Hematopoietic multipotent progenitor cell treated with erythropoietin and hydrocortisone succinate and interleukin-3 and kit ligand, for 8 days (in vitro differentiated cells): ENCODE measurements at regions not wholly inside any gene's neighbourhood (a gene's known extent, or its start where the extent isn't known, plus 50 kb on each side); places are given as distances from the start of the nearest gene placed in this dataset.

ENCODE experiments used
- DNase-seq: peaks from one replicate; pipeline ENCODE4 v3.0.0-alpha.2; 2015

GRCh38 chr7:53719122-53719521 is 683.7 kb downstream of the POM121L12 start:
- no peak for DNase-seq

- no peak for DNase-seq
These were observed 705.5 kb downstream of the POM121L12 start for GRCh38 chr7:53740971-53741370.

GRCh38 chr7:53743697-53744402 is 708.4 kb downstream of the POM121L12 start:
- no peak for DNase-seq

GRCh38 chr7:53744403-53744760 is 708.9 kb downstream of the POM121L12 start:
- DNase-seq: no peak

GRCh38 chr7:53756946-53757345 is 721.5 kb downstream of the POM121L12 start:
- no peak for DNase-seq

GRCh38 chr7:53768186-53768585 is 732.8 kb downstream of the POM121L12 start:
- no peak for DNase-seq

GRCh38 chr7:53771701-53772100 is 736.3 kb downstream of the POM121L12 start:
- no peak for DNase-seq

- no peak for DNase-seq
These were observed 740.9 kb downstream of the POM121L12 start for GRCh38 chr7:53776323-53776722.

- no peak for DNase-seq
These were observed 752.4 kb upstream of the VSTM2A start for GRCh38 chr7:53789741-53790140.

- no peak for DNase-seq
These were observed 747.4 kb upstream of the VSTM2A start for GRCh38 chr7:53794816-53795215.

GRCh38 chr7:53800746-53801145 is 741.4 kb upstream of the VSTM2A start:
- no peak for DNase-seq

GRCh38 chr7:53806119-53806518 is 736.1 kb upstream of the VSTM2A start:
- no peak for DNase-seq

GRCh38 chr7:53811555-53812079 is 730.6 kb upstream of the VSTM2A start:
- no peak for DNase-seq

GRCh38 chr7:53812135-53812534 is 730.0 kb upstream of the VSTM2A start:
- no peak for DNase-seq

- DNase-seq: no peak
These were observed 706.9 kb upstream of the VSTM2A start for GRCh38 chr7:53835301-53835700.

- DNase-seq: no peak
These were observed 664.5 kb upstream of the VSTM2A start for GRCh38 chr7:53877688-53878087.

GRCh38 chr7:53900856-53901528 is 641.2 kb upstream of the VSTM2A start:
- no peak for DNase-seq

GRCh38 chr7:53904355-53904754 is 637.8 kb upstream of the VSTM2A start:
- DNase-seq: no peak

GRCh38 chr7:53917637-53918036 is 624.5 kb upstream of the VSTM2A start:
- DNase-seq: no peak

- DNase-seq: no peak
These were observed 622.2 kb upstream of the VSTM2A start for GRCh38 chr7:53920011-53920410.

GRCh38 chr7:53940483-53940882 is 601.7 kb upstream of the VSTM2A start:
- no peak for DNase-seq

GRCh38 chr7:53947732-53948131 is 594.4 kb upstream of the VSTM2A start:
- no peak for DNase-seq

GRCh38 chr7:53965716-53966115 is 576.5 kb upstream of the VSTM2A start:
- DNase-seq: no peak

- no peak for DNase-seq
These were observed 558.7 kb upstream of the VSTM2A start for GRCh38 chr7:53983480-53983879.

- DNase-seq: no peak
These were observed 557.4 kb upstream of the VSTM2A start for GRCh38 chr7:53984776-53985175.
